Body of pancreas (tissue), 4 donors: ENCODE measurements at regions not wholly inside any gene's neighbourhood (a gene's known extent, or its start where the extent isn't known, plus 50 kb on each side); places are given as distances from the start of the nearest gene placed in this dataset.

Experiments
- ATAC-seq: fragments of 150-250 bp; one replicate; pipeline ENCODE4 v1.9.1; 2016
- DNase-seq, 4 donors: peaks; one replicate each; pipeline ENCODE4 v3.0.0-alpha.2; 2019
- H3K27ac ChIP-seq, 4 donors: fragments of 200-600 bp; sonication (generic); 1 replicate in 3 of 4; 2 replicates in 1 of 4; pipeline versions ENCODE4 v1.5.1 to v1.6.1; 2016 to 2019; ENCODE audit warnings: mild to moderate bottlenecking in 1 of 4, mixed read lengths in 1 of 4, moderate library complexity in 1 of 4
- H3K27me3 ChIP-seq, 2 donors: fragments of 200-600 bp; sonication (generic); one replicate each; pipeline ENCODE4 v1.6.0; 2016; ENCODE audit warnings: mild to moderate bottlenecking in 1 of 2
- H3K36me3 ChIP-seq, 2 donors: fragments of 200-600 bp; sonication (generic); replicated peaks in 1 of 2; 2 replicates each; pipeline ENCODE4 v1.5.1; 2016; ENCODE audit warnings: low read depth in 2 of 2; ENCODE audit not compliant: insufficient read depth in 1 of 2
- H3K4me1 ChIP-seq: fragments of 200-600 bp; sonication (generic); one replicate; pipeline ENCODE4 v1.6.0; 2016
- H3K4me3 ChIP-seq, 2 donors: fragments of 200-600 bp; sonication (generic); 1 replicate in 1 of 2; 2 replicates in 1 of 2; pipeline ENCODE4 v1.5.1; 2016 to 2019
- H3K9me3 ChIP-seq, 3 donors: fragments of 200-600 bp; sonication (generic); 1 replicate in 2 of 3; 2 replicates in 1 of 3; pipeline ENCODE4 v1.5.1; 2016
- POLR2A ChIP-seq, 3 donors: fragments of 450-650 bp; IDR thresholded peaks; one replicate each; pipeline ENCODE4 v1.6.1; 2016; ENCODE audit warnings: antibody characterized with exemption in 3 of 3, mild to moderate bottlenecking in 2 of 3
- WGBS, 2 donors: methylation state at CpG; one replicate each; pipeline ENCODE4 v1.1.5; 2017; 5-methylcytosine and 5-hydroxymethylcytosine counted together
- intact Hi-C: fragments of 100-400 bp; cut with DNase I; formaldehyde crosslinking; loops from one replicate; pipeline ENCODE4 v1.15.1; 2023
- TF ChIP-seq, protein P1 (sequence below), 7 experiments: fragments of 450-650 bp in 4 of 7; fragments of 200-600 bp in 3 of 7; sonication (generic) in 3 of 7; IDR thresholded peaks; one replicate each; pipeline ENCODE4 v1.5.1; 2016 to 2019; ENCODE audit warnings: antibody characterized with exemption in 7 of 7

- no peaks in the 10 kb centered on the region for H3K36me3 ChIP-seq
- WGBS, 2 donors = 84% methylated on average over 5 of the region's 5 CpGs
- H3K9me3 ChIP-seq = no peaks in the 10 kb centered on the region
- ATAC-seq (no peak), DNase-seq (no peak)
- no peak overlapping the region for H3K27ac ChIP-seq
- no peaks in the 10 kb centered on the region for H3K4me1 ChIP-seq
- intact Hi-C loops = no loop called here
- TF ChIP-seq, protein P1, sequence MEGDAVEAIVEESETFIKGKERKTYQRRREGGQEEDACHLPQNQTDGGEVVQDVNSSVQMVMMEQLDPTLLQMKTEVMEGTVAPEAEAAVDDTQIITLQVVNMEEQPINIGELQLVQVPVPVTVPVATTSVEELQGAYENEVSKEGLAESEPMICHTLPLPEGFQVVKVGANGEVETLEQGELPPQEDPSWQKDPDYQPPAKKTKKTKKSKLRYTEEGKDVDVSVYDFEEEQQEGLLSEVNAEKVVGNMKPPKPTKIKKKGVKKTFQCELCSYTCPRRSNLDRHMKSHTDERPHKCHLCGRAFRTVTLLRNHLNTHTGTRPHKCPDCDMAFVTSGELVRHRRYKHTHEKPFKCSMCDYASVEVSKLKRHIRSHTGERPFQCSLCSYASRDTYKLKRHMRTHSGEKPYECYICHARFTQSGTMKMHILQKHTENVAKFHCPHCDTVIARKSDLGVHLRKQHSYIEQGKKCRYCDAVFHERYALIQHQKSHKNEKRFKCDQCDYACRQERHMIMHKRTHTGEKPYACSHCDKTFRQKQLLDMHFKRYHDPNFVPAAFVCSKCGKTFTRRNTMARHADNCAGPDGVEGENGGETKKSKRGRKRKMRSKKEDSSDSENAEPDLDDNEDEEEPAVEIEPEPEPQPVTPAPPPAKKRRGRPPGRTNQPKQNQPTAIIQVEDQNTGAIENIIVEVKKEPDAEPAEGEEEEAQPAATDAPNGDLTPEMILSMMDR (IDR thresholded peaks at IDR 0.05) = no peak
- TF ChIP-seq POLR2A (IDR thresholded peaks at IDR 0.05) = no peak
- H3K27me3 ChIP-seq = no peaks in the 10 kb centered on the region
- no peak overlapping the region for H3K4me3 ChIP-seq
Measured at GRCh38 chr1:209222826-209223225, 360.7 kb upstream of the CAMK1G start.

DNA sequence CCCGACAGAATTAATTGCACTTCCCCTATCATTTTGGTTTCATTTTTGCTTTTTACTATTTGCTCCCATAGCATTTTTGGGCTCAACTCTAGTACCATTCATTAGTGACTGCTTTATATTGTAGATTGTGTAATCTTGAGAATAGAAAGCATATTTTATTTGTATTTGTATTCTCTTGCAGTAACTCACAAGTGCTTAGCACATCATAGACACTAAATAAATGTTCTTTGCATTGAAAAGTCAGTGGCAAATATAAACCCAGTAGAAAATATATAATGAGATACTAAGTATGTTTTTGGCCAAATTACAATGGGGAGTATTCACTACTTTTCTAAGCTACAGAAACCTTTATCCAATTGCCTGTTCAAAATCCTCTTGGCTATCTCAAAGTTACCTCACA, 359.7 kb upstream of the CAMK1G start:
- H3K9me3 ChIP-seq = no peaks in the 10 kb centered on the region
- H3K27ac ChIP-seq = no peak overlapping the region
- H3K27me3 ChIP-seq = no peaks in the 10 kb centered on the region
- H3K4me3 ChIP-seq = no peak overlapping the region
- intact Hi-C loops = no loop called here
- no peaks in the 10 kb centered on the region for H3K36me3 ChIP-seq
- TF ChIP-seq, protein P1 (IDR thresholded peaks at IDR 0.05) = no peak
- TF ChIP-seq POLR2A (IDR thresholded peaks at IDR 0.05) = no peak
- no peaks in the 10 kb centered on the region for H3K4me1 ChIP-seq
- ATAC-seq (no peak), DNase-seq (no peak)
- 55 to 77% methylated on average over 1 of the region's 1 CpG for WGBS, 2 donors

- no peaks in the 10 kb centered on the region for H3K4me1 ChIP-seq
- H3K9me3 ChIP-seq = no peaks in the 10 kb centered on the region
- H3K27me3 ChIP-seq = no peaks in the 10 kb centered on the region
- intact Hi-C loops = no loop called here
- DNase-seq (no peak), ATAC-seq (no peak)
- H3K4me3 ChIP-seq = no peak overlapping the region
- WGBS, 2 donors = 74 to 75% methylated on average over 4 of the region's 4 CpGs
- no peaks in the 10 kb centered on the region for H3K36me3 ChIP-seq
- TF ChIP-seq POLR2A (IDR thresholded peaks at IDR 0.05) = no peak
- TF ChIP-seq, protein P1 (IDR thresholded peaks at IDR 0.05) = no peak
- H3K27ac ChIP-seq = no peak overlapping the region
Measured at GRCh38 chr1:209224886-209225285, 358.6 kb upstream of the CAMK1G start.

DNA sequence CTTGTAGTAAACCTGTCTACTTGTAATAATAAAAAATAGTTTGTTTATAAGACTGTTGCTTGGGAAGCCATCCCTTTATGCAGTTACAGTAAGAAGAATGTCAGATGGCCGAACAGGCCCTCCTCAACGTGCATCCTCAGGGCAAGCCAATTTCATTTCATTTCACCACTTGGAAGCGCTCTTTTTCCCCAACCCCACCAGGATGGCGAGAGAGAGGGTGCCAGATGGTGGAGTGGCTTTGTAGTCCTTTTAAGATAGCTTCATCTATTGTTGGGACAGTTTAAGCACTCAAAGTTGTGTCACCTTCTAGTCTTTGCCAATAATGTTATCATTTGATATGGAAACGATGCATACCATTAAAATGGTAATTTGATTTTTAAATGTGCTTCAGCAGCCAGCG, 356.3 kb upstream of the CAMK1G start:
- H3K36me3 ChIP-seq = no peaks in the 10 kb centered on the region
- peaks cover 0 to 6% of the 10 kb centered on the region in 2 donors for H3K27me3 ChIP-seq
- intact Hi-C loops = no loop called here
- DNase-seq (no peak), ATAC-seq (no peak)
- no peak overlapping the region for H3K4me3 ChIP-seq
- no peak for TF ChIP-seq POLR2A (IDR thresholded peaks at IDR 0.05)
- TF ChIP-seq, protein P1 (IDR thresholded peaks at IDR 0.05) = no peak
- H3K27ac ChIP-seq = no peak overlapping the region
- peaks cover 0 to 15% (median 0%) of the 10 kb centered on the region in 3 donors for H3K9me3 ChIP-seq
- WGBS, 2 donors = 71 to 73% methylated on average over 6 of the region's 6 CpGs
- no peaks in the 10 kb centered on the region for H3K4me1 ChIP-seq

GRCh38 chr1:209227941-209228340, 355.6 kb upstream of the CAMK1G start:
- no peaks in the 10 kb centered on the region for H3K4me1 ChIP-seq
- 61 to 74% methylated on average over 3 of the region's 3 CpGs for WGBS, 2 donors
- no peak overlapping the region for H3K4me3 ChIP-seq
- intact Hi-C loops = no loop called here
- no peak overlapping the region for H3K27ac ChIP-seq
- ATAC-seq (no peak), DNase-seq (no peak)
- peaks cover 0 to 6% of the 10 kb centered on the region in 2 donors for H3K27me3 ChIP-seq
- no peaks in the 10 kb centered on the region for H3K36me3 ChIP-seq
- H3K9me3 ChIP-seq = peaks cover 0 to 15% (median 0%) of the 10 kb centered on the region in 3 donors
- TF ChIP-seq, protein P1 (IDR thresholded peaks at IDR 0.05) = no peak
- no peak for TF ChIP-seq POLR2A (IDR thresholded peaks at IDR 0.05)
